Activated T-helper 1 cell treated with anti-CD3 and anti-CD28 coated beads, Interleukin-2, amount 50 U/mL, for 16 hours (primary cell): ENCODE measurements at regions not wholly inside any gene's neighbourhood (a gene's known extent, or its start where the extent isn't known, plus 50 kb on each side); places are given as distances from the start of the nearest gene placed in this dataset.

ENCODE experiments used
- DNase-seq, 2 donors: peaks; one replicate each; pipeline ENCODE4 v3.0.0-alpha.2; 2020; ENCODE audit warnings: low read depth in 1 of 2, low spot score in 1 of 2

GRCh38 chr4:3852309-3852708, 86.1 kb downstream of the ADRA2C start:
- no peak for DNase-seq

- DNase-seq, result no peak
Observed at GRCh38 chr4:3852711-3853110, 86.5 kb downstream of the ADRA2C start.

GRCh38 chr4:3853388-3854035, 87.3 kb downstream of the ADRA2C start:
- no peak for DNase-seq

GRCh38 chr4:3854661-3855060, 88.5 kb downstream of the ADRA2C start:
- no peak for DNase-seq

GRCh38 chr4:3855646-3856045, 89.5 kb downstream of the ADRA2C start:
- DNase-seq, result no peak

GRCh38 chr4:3856604-3857204, 90.5 kb downstream of the ADRA2C start:
- DNase-seq, result no peak

- no peak for DNase-seq
Observed at GRCh38 chr4:3857269-3857926, 91.2 kb downstream of the ADRA2C start.

- DNase-seq, result no peak
Observed at GRCh38 chr4:3858046-3858730, 92.0 kb downstream of the ADRA2C start.

GRCh38 chr4:3858765-3859388, 92.7 kb downstream of the ADRA2C start:
- no peak for DNase-seq

- no peak for DNase-seq
Observed at GRCh38 chr4:3859571-3859970, 93.4 kb downstream of the ADRA2C start.

- no peak for DNase-seq
Observed at GRCh38 chr4:3860061-3860912, 94.1 kb downstream of the ADRA2C start.

- DNase-seq, result no peak
Observed at GRCh38 chr4:3860913-3861636, 94.9 kb downstream of the ADRA2C start.

GRCh38 chr4:3861720-3862639, 95.8 kb downstream of the ADRA2C start:
- DNase-seq, result no peak

GRCh38 chr4:3862640-3863420, 96.6 kb downstream of the ADRA2C start:
- no peak for DNase-seq

- no peak for DNase-seq
Observed at GRCh38 chr4:3863841-3864741, 97.9 kb downstream of the ADRA2C start.

- no peak for DNase-seq
Observed at GRCh38 chr4:3864742-3865721, 98.8 kb downstream of the ADRA2C start.
